Panc1 (cell line): ENCODE measurements at regions not wholly inside any gene's neighbourhood (a gene's known extent, or its start where the extent isn't known, plus 50 kb on each side); places are given as distances from the start of the nearest gene placed in this dataset.

Experiments
- ATAC-seq: fragments of 200-7000 bp; cut with Tn5 transposase; 2 replicates; pipeline ENCODE4 v1.9.1; 2020; ENCODE audit warnings: mild to moderate bottlenecking, moderate library complexity
- BruUV-seq: library from RNA; stranded (reverse); fragments of 400-500 nt; replicated peaks from 2 replicates; lab custom pipeline; 2021; lab: Mats Ljungman, UMichigan
- CTCF ChIA-PET: fragments of 300-600 bp; sonication (Branson Sonifier 250); formaldehyde crosslinking; loops from one replicate; lab custom pipeline; 2022; ENCODE audit warnings: antibody characterized with exemption; lab: Charles Lee
- POLR2A ChIA-PET: fragments of 300-600 bp; sonication (Branson Sonifier 250); formaldehyde crosslinking; loops from one replicate; lab custom pipeline; 2022; ENCODE audit warnings: antibody characterized with exemption; lab: Charles Lee
- DNase-seq: peaks from one replicate; pipeline ENCODE4 v3.0.0-alpha.2; 2010; ENCODE audit warnings: low read depth, low spot score
- H3K27ac ChIP-seq: 2 replicates; pipeline ENCODE4 v1.5.1; 2011; ENCODE audit warnings: mild to moderate bottlenecking, low read length, inconsistent platforms
- H3K27me3 ChIP-seq: fragments of 200-500 bp; sonication (Bioruptor generic); 2 replicates; pipeline ENCODE4 v1.6.0; 2014; ENCODE audit warnings: low read length, inconsistent platforms; ENCODE audit not compliant: control insufficient read depth, insufficient read depth
- H3K36me3 ChIP-seq: fragments of 200-500 bp; sonication (Bioruptor generic); 2 replicates; pipeline ENCODE4 v1.5.1; 2014; ENCODE audit warnings: inconsistent platforms, mild to moderate bottlenecking, low read length, moderate library complexity; ENCODE audit not compliant: control insufficient read depth, insufficient read depth
- H3K4me1 ChIP-seq: 2 replicates; pipeline ENCODE4 v1.5.1; 2011; ENCODE audit warnings: inconsistent platforms, mild to moderate bottlenecking, low read length, moderate library complexity; ENCODE audit not compliant: control insufficient read depth, insufficient read depth
- H3K4me3 ChIP-seq, 2 experiments: 2 replicates each; pipeline ENCODE4 v1.5.1; 2011 to 2012; ENCODE audit warnings: low read depth in 2 of 2, low read length in 2 of 2, mild to moderate bottlenecking in 2 of 2, inconsistent platforms in 1 of 2, moderate library complexity in 1 of 2
- H3K9me3 ChIP-seq: fragments of 200-500 bp; sonication (Bioruptor generic); 2 replicates; pipeline ENCODE4 v1.5.1; 2014; ENCODE audit warnings: low read depth, mild to moderate bottlenecking, inconsistent platforms, low read length, moderate library complexity; ENCODE audit not compliant: control insufficient read depth, insufficient read depth
- CTCF ChIP-seq: fragments of 450-650 bp; IDR thresholded peaks from 2 replicates; pipeline ENCODE4 v1.5.1; 2017; ENCODE audit warnings: mild to moderate bottlenecking
- POLR2AphosphoS5 ChIP-seq: IDR thresholded peaks from 2 replicates; pipeline ENCODE4 v1.6.1; 2012; ENCODE audit warnings: mild to moderate bottlenecking, low read depth, low read length, moderate library complexity
- REST ChIP-seq, 2 experiments: IDR thresholded peaks; 2 replicates each; pipeline ENCODE4 v1.6.1; 2011 to 2012; ENCODE audit warnings: low read depth in 2 of 2, control low read depth in 1 of 2, low read length in 1 of 2, mild to moderate bottlenecking in 1 of 2, moderate library complexity in 1 of 2; ENCODE audit not compliant: insufficient read depth in 1 of 2
- SIN3A ChIP-seq: IDR thresholded peaks from 2 replicates; pipeline ENCODE4 v1.6.1; 2012; ENCODE audit warnings: low read depth, mild to moderate bottlenecking, low read length, moderate library complexity, borderline replicate concordance; ENCODE audit not compliant: insufficient read depth
- TCF7L2 ChIP-seq: IDR thresholded peaks from 2 replicates; pipeline ENCODE4 v1.6.1; 2011; ENCODE audit warnings: mild to moderate bottlenecking, low read depth, low read length, inconsistent platforms
- in situ Hi-C: cut with HindIII; loops from 2 replicates; pipeline ENCODE4 v1.10.0; 2016; ENCODE audit warnings: low sequenced_read_pairs, low pct_unique_long_range_greater_than_20kb
- intact Hi-C: fragments of 100-400 bp; cut with micrococcal nuclease; formaldehyde crosslinking; loops from one replicate; pipeline ENCODE4 v1.10.0; 2022; ENCODE audit not compliant: unreplicated experiment

- intact Hi-C loops: no loop called here
- Histone ChIP-seq H3K36me3 (no peaks in the 10 kb centered on the region), H3K27me3 (no peaks in the 10 kb centered on the region), H3K9me3 (no peaks in the 10 kb centered on the region), H3K4me3 (no peak overlapping the region), H3K4me1 (no peaks in the 10 kb centered on the region), H3K27ac (no peak overlapping the region)
- BruUV-seq: no TSS peak
- no peak for ATAC-seq
- POLR2A ChIA-PET: no interaction called here
- CTCF ChIA-PET: no interaction called here
- TF ChIP-seq REST (IDR thresholded peaks at IDR 0.05; ENCODE audit: insufficient read depth in 1 of 2, low read depth in 2 of 2, low read length in 1 of 2): no peak
- TF ChIP-seq POLR2AphosphoS5: no peak
- no peak for TF ChIP-seq CTCF
- no peak for TF ChIP-seq TCF7L2
- no peak for TF ChIP-seq SIN3A
- DNase-seq: no peak
- in situ Hi-C loops: no loop called here
Measured at GRCh38 chr6:27736686-27737085, 175.5 kb downstream of the OR2B2 start.

DNA sequence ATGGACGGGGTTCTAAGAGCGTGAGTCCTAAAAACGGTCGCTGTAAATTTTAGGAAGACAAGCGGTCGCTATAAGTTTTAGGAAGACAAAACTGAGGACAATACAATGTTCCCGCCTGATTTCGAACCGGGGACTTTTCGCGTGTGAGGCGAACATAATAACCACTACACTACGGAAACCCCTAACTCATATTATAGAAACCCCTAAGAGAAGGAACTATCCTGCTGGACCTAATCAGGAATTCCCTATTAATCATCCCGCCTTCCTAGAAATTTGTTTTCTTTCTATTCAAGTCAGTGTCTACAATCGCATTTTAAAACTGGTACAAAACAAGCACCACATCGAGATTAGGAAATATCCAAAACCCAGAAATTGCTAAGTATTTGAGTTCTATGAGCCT, 183.8 kb downstream of the OR2B2 start:
- peaks cover 9% of the 10 kb centered on the region for H3K4me1 ChIP-seq
- H3K9me3 ChIP-seq: no peaks in the 10 kb centered on the region
- no peaks in the 10 kb centered on the region for H3K36me3 ChIP-seq
- CTCF ChIA-PET: no interaction called here
- TF ChIP-seq CTCF (no peak), SIN3A (no peak), REST (IDR thresholded peaks at IDR 0.05; ENCODE audit: insufficient read depth in 1 of 2, low read depth in 2 of 2, low read length in 1 of 2) (no peak), TCF7L2 (no peak), POLR2AphosphoS5 (no peak)
- DNase-seq (no peak), ATAC-seq (no peak)
- POLR2A ChIA-PET: no interaction called here
- intact Hi-C loops (no loop called here), in situ Hi-C loops (no loop called here)
- H3K27me3 ChIP-seq: peaks cover 3% of the 10 kb centered on the region; the same call in 1 of the 2 replicates
- no peak overlapping the region for H3K27ac ChIP-seq
- BruUV-seq: no TSS peak
- H3K4me3 ChIP-seq: no peak overlapping the region
